ENCODE measurements at regions not wholly inside any gene's neighbourhood (a gene's known extent, or its start where the extent isn't known, plus 50 kb on each side); places are given as distances from the start of the nearest gene placed in this dataset.
"Not testable (repeated sequence)": the region's sequence is repeated elsewhere in the genome, so short reads cannot be mapped to it uniquely, and the experiment has no call there.

DNA sequence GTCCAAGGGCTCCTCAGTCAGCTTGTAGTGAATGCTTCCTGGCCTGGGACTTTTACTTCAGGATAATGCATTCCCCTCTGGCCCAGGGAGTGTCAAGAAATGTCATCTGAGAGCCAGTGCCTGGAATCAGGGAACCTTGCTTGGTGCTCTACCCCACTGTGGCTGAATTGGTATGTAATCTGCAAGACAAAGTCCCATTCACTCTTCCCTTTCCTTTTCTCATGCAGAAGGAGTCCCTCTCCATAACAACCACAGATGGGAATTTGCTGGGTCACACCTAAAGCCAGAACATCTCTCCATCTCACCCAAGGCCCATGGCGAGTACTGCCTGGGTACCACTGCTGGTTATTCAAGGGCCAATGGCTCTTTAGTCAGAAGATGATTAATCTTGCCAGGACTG, 89.6 kb upstream of the FOLH1 start:
- not testable (repeated sequence) for H3K27ac ChIP-seq (ENCODE audit: low read depth in 1 of 3, low read length in 2 of 3); DNase-seq; H3K27me3 ChIP-seq (ENCODE audit: control insufficient read depth in 3 of 3, insufficient read depth in 3 of 3, low read length in 3 of 3); H3K36me3 ChIP-seq (ENCODE audit: control insufficient read depth in 3 of 3, insufficient read depth in 2 of 3, low read depth in 1 of 3, low read length in 3 of 3); FAIRE-seq; H3K9me3 ChIP-seq (ENCODE audit: control insufficient read depth in 2 of 2, insufficient read depth in 1 of 2, low read depth in 1 of 2, low read length in 1 of 2); H3K4me1 ChIP-seq (ENCODE audit: control insufficient read depth in 3 of 3, insufficient read depth in 2 of 3, low read depth in 1 of 3, low read length in 2 of 3); H3K4me3 ChIP-seq (ENCODE audit: low read depth in 1 of 3, low read length in 3 of 3)
- WGBS, 3 donors, result 71 to 94% (median 81%) methylated on average over 1 of the region's 1 CpG

DNA sequence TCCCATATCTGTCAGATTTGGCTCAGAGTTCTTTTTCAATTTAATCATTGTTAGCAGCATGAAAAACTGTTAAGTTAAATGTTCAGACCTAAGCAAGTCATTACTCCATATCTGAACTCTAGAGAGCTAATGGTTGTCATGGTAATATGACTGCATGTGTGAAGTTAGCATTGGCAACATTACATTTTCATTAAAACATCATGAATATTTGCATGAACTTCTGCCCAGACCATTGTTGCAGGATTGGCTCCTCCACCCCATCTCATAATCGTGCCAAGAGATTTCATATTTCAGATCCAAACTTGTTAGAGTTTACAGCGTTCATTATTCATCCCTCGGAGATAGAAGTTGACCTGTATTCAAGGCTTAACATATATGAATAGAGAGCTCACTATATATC, 75.5 kb upstream of the FOLH1 start:
- DNase-seq, result not testable (repeated sequence)

DNA sequence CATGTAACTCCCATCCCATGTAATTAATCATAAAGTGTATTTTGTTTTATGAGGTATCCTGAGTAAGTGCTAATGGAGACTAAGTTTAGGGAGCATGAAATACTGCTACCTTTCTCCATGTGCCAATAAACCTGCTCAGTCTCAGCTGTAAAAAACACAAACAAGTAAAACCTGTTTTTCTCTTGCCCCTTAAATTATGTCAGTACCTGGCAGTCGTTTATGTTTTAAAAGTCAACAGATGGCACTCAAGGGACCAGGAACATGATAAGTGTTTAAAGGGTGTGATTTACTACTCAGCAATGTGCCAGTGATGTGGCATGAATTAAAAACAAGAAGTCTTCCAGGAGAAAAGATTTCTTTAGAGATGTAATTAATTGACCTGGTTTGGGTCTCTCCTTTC, 74.9 kb upstream of the FOLH1 start:
- not testable (repeated sequence) for H3K9me3 ChIP-seq (ENCODE audit: control insufficient read depth in 2 of 2, insufficient read depth in 1 of 2, low read depth in 1 of 2, low read length in 1 of 2); H3K27ac ChIP-seq (ENCODE audit: low read depth in 1 of 3, low read length in 2 of 3); H3K36me3 ChIP-seq (ENCODE audit: control insufficient read depth in 3 of 3, insufficient read depth in 2 of 3, low read depth in 1 of 3, low read length in 3 of 3); H3K27me3 ChIP-seq (ENCODE audit: control insufficient read depth in 3 of 3, insufficient read depth in 3 of 3, low read length in 3 of 3); H3K4me1 ChIP-seq (ENCODE audit: control insufficient read depth in 3 of 3, insufficient read depth in 2 of 3, low read depth in 1 of 3, low read length in 2 of 3); FAIRE-seq; H3K4me3 ChIP-seq (ENCODE audit: low read depth in 1 of 3, low read length in 3 of 3)
- WGBS, 3 donors, result 0 to 9% (median 5%) methylated on average over 1 of the region's 1 CpG
- DNase-seq, result peak; percentile 8 to 11

More for the DNA sequence above, 75.5 kb upstream of the FOLH1 start:
- H3K27me3 ChIP-seq (ENCODE audit: control insufficient read depth in 3 of 3, insufficient read depth in 3 of 3, low read length in 3 of 3); H3K9me3 ChIP-seq (ENCODE audit: control insufficient read depth in 2 of 2, insufficient read depth in 1 of 2, low read depth in 1 of 2, low read length in 1 of 2); H3K4me1 ChIP-seq (ENCODE audit: control insufficient read depth in 3 of 3, insufficient read depth in 2 of 3, low read depth in 1 of 3, low read length in 2 of 3); H3K36me3 ChIP-seq (ENCODE audit: control insufficient read depth in 3 of 3, insufficient read depth in 2 of 3, low read depth in 1 of 3, low read length in 3 of 3); FAIRE-seq; H3K27ac ChIP-seq (ENCODE audit: low read depth in 1 of 3, low read length in 2 of 3); H3K4me3 ChIP-seq (ENCODE audit: low read depth in 1 of 3, low read length in 3 of 3): not testable (repeated sequence)
- 78% methylated on average over 3 of the region's 3 CpGs for WGBS, 3 donors

DNA sequence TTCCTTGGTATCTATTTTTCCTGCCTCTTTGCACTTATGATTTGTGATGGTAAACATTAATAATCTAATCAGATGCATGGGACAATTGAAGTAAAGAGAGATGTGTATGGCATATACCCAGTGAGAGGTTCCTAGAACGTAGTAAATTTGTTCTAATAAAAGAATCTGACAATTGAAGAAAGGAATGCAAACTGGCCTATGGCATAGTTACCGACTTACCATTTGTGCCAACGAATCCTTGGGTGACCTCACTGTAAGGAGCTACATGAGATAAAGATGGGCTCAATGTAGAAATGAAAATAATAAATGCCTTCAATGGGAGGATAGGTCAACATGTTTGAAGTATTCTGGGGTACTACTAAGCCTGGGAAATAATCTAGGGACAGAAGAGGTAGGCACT, 73.7 kb upstream of the FOLH1 start:
- DNase-seq; H3K36me3 ChIP-seq (ENCODE audit: control insufficient read depth in 3 of 3, insufficient read depth in 2 of 3, low read depth in 1 of 3, low read length in 3 of 3); H3K9me3 ChIP-seq (ENCODE audit: control insufficient read depth in 2 of 2, insufficient read depth in 1 of 2, low read depth in 1 of 2, low read length in 1 of 2); H3K4me1 ChIP-seq (ENCODE audit: control insufficient read depth in 3 of 3, insufficient read depth in 2 of 3, low read depth in 1 of 3, low read length in 2 of 3); H3K27ac ChIP-seq (ENCODE audit: low read depth in 1 of 3, low read length in 2 of 3); H3K27me3 ChIP-seq (ENCODE audit: control insufficient read depth in 3 of 3, insufficient read depth in 3 of 3, low read length in 3 of 3); FAIRE-seq; H3K4me3 ChIP-seq (ENCODE audit: low read depth in 1 of 3, low read length in 3 of 3): not testable (repeated sequence)
- WGBS, 3 donors, result 69 to 89% (median 74%) methylated on average over 3 of the region's 3 CpGs

DNA sequence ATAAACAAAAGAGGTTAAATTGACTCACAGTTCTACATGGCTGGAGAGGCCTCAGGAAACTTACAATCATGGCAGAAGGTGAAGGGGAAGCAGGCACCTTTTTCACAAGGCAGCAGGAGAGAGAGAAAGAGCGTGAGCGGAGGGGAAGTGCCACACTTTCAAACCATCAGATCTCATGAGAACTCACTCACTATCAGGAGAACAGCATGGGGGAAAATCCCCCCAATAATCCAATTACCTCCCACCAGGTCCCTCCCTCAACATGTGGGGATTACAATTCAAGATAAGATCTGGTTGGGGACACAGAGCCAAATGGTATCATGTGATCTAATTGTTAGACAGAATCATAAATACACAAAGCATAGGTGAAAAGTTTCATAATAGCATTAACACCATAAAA, 69.5 kb upstream of the FOLH1 start:
- not testable (repeated sequence) for H3K27ac ChIP-seq (ENCODE audit: low read depth in 1 of 3, low read length in 2 of 3); H3K27me3 ChIP-seq (ENCODE audit: control insufficient read depth in 3 of 3, insufficient read depth in 3 of 3, low read length in 3 of 3); H3K36me3 ChIP-seq (ENCODE audit: control insufficient read depth in 3 of 3, insufficient read depth in 2 of 3, low read depth in 1 of 3, low read length in 3 of 3); FAIRE-seq; DNase-seq; H3K4me3 ChIP-seq (ENCODE audit: low read depth in 1 of 3, low read length in 3 of 3); H3K4me1 ChIP-seq (ENCODE audit: control insufficient read depth in 3 of 3, insufficient read depth in 2 of 3, low read depth in 1 of 3, low read length in 2 of 3); H3K9me3 ChIP-seq (ENCODE audit: control insufficient read depth in 2 of 2, insufficient read depth in 1 of 2, low read depth in 1 of 2, low read length in 1 of 2)
- WGBS, 3 donors, result 91 to 95% (median 91%) methylated on average over 2 of the region's 2 CpGs

All from small intestine (tissue), 7 donors.